GM19239 (cell line): ENCODE measurements at regions not wholly inside any gene's neighbourhood (a gene's known extent, or its start where the extent isn't known, plus 50 kb on each side); places are given as distances from the start of the nearest gene placed in this dataset.

Experiments used
- DNase-seq: peaks from one replicate; pipeline ENCODE4 v3.0.0; 2011; ENCODE audit warnings: low spot score; ENCODE audit not compliant: insufficient read length
- FAIRE-seq: peaks from 2 replicates; lab custom pipeline; 2011; peaks lifted over from hg19 to GRCh38; lab: Jason Lieb, UNC

DNA sequence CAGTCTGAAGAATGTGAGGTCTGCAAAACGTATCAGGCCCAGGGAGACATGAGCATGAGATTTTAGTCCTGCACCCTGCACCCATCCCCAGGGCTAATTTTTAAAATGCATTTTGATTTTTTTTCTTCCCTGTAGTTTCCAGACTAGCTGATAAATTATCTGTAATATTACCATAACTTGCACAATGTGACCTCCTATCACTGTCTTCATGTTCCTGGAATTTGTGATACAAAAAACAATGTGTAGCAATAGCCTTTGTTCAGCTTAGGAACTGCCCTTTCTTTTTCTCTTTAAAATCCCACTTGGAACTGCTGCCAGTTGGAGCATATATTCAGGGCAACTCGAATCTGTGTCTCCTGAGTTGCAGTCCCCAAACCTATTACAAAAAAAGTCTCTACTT, 222.8 kb upstream of the HS6ST1 start:
- DNase-seq (no peak), FAIRE-seq (no peak)

- DNase-seq (no peak), FAIRE-seq (no peak)
Observed at GRCh38 chr2:128543036-128543435, 224.4 kb upstream of the HS6ST1 start.

DNA sequence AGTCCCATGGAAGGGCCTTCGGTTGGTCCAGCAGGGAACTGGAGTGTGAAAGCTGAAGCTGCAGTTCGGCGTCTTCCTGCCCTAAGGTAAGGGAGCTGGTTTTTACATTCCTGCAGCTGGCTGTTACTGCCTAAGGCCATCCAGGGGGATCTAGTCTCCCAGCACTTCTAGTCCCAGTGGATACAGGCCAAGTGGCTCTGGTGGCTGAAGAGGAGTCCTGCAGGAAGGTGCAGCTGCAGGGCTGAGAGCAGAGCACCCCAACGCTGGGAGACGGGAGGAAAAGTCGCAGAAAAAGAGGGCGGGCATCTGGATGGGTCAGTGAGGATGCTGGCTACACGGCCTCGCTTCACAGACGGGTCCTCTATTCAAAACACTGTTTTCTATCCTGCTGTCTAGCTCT, 225.0 kb upstream of the HS6ST1 start:
- DNase-seq, result no peak
- FAIRE-seq, result no peak

DNA sequence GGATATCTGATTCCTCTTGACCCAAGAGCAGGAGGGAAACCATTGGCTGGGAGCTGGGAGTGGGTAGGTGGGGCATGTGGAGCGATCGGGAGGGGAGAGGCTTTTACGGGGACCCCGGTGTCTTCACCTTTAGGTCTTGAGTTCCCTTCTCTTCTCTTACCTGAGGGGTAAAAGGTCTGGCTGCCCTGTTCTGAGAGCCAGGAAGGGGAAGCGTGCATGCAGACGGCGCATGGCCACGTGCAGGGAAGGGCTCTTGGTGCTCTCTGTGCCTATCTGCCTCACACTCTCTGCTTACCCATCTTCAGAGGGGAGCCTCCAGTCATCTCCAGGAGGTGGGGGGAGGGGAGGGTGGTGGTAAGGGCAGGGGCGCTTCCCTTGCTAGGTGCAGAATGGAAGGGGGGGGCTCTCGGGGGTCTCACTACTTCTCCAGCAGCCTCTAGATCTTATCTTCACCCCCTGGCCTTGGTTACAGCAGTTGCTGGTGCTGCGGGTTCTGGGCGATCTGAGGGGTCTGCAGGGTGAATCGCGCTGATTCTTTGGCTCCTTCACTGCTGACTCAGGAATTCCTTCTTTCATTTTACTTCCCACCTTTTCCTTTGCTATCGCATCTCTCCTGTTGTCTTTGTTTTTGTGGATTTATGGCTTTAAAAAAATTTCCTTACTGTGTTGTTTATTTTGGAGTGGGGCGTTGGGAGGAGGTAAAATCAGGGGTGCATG, 225.8 kb upstream of the HS6ST1 start:
- no peak for FAIRE-seq
- no peak for DNase-seq

GRCh38 chr2:128545085-128545484, 226.4 kb upstream of the HS6ST1 start:
- DNase-seq, result no peak
- no peak for FAIRE-seq

GRCh38 chr2:128545829-128546228, 227.2 kb upstream of the HS6ST1 start:
- FAIRE-seq, result no peak
- no peak for DNase-seq

GRCh38 chr2:128547667-128548066, 229.0 kb upstream of the HS6ST1 start:
- FAIRE-seq (no peak), DNase-seq (no peak)

DNA sequence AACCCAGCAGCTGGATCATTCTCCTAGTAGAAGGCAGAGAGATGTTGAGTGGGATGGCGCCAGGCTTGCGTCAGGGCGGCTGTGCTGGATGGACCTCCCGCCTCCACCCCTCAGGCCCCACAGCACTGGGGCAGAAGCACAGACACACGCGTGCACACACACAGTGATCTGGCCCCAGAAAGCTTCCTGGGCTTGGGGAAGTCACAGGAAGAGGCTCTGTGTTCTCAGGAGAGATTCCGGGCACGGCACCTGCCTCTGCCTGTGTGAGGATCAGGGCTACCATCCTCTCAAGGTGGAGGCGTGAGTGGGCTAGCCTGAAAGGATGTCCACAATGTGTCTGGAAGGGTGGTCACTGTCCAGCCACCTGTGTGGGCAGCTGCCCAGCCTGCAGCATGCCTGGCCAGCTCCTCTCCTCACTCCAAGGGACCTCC, 229.8 kb upstream of the HS6ST1 start:
- FAIRE-seq (no peak), DNase-seq (no peak)

GRCh38 chr2:128549094-128549493, 230.4 kb upstream of the HS6ST1 start:
- FAIRE-seq (no peak), DNase-seq (no peak)

DNA sequence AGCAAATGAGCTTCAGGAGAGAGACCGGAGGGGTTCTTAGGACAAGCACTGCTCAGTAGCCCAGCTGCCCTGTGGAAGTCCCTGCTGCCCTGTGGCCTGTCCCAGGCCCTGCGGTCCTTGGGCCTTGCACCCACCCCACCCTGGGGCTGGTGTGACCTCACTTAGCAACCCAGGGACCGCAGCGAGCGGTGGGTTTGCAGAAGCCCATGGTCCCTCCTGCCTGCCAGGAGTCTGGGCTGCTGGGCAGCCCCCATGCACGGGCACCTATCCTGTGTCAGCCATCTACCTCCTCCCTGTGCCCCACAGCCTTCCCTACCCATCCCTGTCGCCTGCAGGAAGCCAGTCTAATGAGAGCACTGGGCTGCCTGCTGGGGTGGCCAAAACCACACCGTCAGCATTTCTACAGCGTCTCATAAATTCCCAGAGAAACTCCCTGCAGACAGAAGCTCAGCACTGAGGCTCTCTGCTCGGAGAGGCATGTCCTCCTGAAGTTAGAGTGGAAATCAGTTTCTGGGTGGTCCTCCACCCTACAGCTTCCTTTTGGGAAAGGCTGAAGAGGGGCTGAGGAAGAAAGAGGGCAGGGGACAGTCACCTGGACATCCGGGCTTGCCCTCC, 231.1 kb upstream of the HS6ST1 start:
- DNase-seq, result no peak

DNA sequence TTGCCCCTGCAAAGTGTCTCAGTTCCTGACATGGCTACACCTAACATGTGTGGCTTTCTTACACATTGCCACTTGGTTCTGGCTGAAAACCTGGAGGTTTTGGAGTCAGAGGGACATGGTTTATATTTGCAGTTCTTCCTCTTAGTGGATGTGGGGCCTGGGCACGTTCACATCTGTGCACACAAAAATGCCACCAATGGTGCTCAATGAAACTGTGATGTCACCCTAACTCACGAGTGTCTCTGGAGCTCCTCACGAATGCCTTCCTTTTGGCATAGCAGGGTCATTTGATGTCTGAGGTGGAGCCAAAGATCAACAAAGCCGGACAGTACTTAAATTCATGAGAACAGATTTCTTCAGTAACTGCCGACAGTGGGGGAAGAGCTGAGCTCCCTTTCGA, 231.7 kb upstream of the HS6ST1 start:
- no peak for DNase-seq
- FAIRE-seq, result no peak

More for the DNA sequence above, 231.1 kb upstream of the HS6ST1 start:
- FAIRE-seq, result no peak

GRCh38 chr2:128550801-128551416, 232.2 kb upstream of the HS6ST1 start:
- DNase-seq, result no peak
- no peak for FAIRE-seq

DNA sequence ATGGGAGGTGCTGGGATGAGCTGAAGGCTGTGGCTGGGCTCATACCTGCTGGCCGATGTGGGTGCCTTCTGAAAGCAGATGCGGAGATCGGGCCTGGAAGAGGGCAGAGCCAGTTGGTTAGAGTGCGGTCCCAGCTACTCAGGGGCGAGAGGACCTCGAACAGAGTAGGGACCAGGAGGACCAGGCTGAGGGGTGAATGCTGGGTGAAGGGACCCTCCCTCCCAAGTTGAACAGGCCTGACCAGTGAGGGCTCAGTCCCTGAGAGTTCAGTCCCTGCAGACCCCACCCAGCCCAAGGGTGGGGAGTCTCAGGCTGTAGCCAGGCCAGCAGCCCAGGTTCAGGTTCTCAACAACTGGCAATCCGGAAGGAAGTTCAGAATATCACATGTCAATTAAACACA, 232.8 kb upstream of the HS6ST1 start:
- DNase-seq (no peak), FAIRE-seq (no peak)

- FAIRE-seq, result no peak
Observed at GRCh38 chr2:128552141-128552805, 233.6 kb upstream of the HS6ST1 start.

GRCh38 chr2:128552806-128553551, 234.3 kb upstream of the HS6ST1 start:
- no peak for DNase-seq
- no peak for FAIRE-seq

More at GRCh38 chr2:128552141-128552805, 233.6 kb upstream of the HS6ST1 start:
- DNase-seq, result no peak

- DNase-seq, result no peak
- FAIRE-seq, result no peak
Observed at GRCh38 chr2:128554151-128554769, 235.6 kb upstream of the HS6ST1 start.

DNA sequence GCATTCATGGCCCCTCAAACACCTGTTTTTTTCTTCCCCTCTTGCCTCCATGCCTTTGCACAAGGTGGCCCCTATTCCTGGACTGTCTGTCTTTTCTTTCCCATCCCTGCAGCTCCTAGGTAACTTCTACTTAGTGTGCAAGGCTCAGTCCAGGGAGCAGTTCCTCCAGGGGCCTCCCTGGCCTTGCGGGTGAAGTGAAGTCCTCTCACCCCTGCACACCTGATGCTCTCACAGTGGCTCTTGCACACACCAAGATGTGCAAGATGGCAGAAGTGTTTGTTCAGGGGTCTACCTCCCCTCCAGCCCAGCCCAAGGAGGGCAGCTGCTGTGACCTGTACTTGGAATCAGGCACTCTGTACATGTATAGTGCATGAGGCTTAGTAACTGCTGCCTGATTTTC, 236.8 kb upstream of the HS6ST1 start:
- no peak for DNase-seq
- FAIRE-seq, result no peak

DNA sequence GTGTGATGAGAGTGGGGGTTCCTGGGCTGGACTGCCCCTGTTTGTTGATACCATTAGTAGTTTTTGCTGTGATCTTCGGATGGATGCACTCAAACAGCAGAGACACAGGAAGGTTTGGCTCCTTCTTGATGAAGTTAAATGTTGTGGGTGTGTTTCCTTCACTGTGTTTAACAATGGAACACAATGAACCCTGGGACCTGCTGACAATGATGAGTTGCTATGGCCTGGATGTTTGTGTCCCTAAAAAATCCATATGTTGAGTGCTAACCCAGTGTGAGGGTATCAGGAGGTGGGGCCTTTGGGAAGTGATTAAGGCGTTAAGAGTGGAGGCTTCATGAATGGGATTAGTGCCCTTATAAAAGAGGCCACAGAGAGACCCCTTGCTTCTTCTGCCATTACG, 237.4 kb upstream of the HS6ST1 start:
- no peak for FAIRE-seq
- no peak for DNase-seq

DNA sequence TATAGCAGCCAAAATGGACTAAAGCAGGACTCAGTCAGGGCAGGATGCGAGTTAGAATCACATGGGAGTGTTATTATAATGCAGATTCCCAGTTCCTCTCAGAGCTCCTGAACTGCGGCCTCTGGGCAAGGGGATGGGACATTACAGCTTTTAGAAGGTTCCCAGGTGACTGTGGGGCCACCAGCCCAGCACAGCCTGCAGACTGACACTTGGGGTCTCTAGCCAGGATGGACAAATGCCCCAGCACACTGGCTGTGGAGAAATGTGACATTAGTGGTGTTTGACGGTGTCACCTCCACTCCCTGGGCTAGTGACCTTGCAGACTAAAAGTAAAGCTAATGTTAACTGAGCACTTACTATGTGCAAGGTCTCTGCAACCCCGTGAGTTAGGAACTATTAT, 238.0 kb upstream of the HS6ST1 start:
- FAIRE-seq (no peak), DNase-seq (no peak)

DNA sequence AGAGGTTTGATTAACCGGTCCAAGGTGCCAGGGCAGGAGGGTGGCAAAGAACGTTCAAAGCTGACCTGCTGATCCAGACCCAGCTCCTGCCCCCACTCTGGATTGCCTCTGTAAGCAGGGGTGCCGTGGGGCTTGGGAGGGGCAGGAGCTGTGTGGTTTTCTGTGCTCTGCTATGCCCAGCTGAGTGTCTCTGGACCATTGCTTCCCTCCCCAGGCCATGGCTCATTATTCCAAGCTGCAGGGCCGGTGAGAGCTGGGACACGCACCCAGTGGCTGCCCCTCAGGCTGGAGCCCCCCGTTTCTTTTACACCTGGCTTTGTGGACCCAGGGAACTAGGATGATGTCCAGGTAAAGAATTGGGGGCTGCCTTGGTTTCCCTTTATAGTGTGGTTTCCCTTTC, 238.4 kb upstream of the HS6ST1 start:
- DNase-seq (no peak), FAIRE-seq (no peak)
